ENCODE measurements at regions not wholly inside any gene's neighbourhood (a gene's known extent, or its start where the extent isn't known, plus 50 kb on each side); places are given as distances from the start of the nearest gene placed in this dataset.

DNA sequence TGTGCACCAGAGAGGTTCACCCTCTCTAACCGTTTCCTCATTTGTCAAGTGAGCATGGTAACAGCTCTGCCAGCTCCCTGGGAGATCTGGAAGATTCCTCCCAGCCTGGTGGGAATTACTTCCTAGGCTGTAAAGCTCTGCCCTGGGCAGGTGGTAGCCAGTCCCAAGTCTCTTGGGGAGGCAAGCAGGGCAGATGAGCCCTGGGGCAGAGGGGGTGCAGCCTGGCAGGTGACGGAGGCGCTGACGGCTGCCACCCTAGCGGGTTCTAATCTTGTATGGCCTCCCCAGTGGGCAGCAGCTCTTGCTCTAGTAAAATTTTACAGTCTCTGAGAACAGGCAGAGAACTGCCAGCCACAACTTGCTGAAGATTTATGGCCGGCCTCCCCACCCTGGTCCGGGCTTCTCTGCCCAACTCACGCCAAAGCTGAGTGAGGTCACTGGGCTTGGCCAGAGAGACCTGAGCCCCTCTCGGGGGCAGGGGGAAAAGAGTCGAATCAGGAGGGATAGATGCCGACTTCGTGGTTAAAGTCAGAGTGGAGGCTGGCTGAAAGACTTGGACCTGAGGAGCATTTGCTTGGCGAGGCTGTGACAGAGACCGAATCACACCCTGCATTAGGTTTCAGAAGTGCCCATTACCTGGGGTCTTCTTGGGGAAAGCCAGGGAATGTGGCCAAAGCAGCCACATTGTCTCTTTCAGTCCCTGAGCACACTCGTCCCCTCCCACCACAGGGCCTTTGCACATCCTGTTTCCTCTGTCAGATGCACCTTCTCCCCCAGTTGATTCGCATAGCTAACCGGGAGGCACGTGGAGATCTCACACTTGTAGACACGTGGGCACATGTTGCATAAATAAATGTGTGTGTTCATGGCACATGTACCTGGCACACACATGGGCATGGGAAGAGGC, 188.2 kb downstream of the MN1 start:
- DNase-seq (ENCODE audit: low read depth, low spot score) (no peak), FAIRE-seq (no peak)
- TF ChIP-seq, protein P1, sequence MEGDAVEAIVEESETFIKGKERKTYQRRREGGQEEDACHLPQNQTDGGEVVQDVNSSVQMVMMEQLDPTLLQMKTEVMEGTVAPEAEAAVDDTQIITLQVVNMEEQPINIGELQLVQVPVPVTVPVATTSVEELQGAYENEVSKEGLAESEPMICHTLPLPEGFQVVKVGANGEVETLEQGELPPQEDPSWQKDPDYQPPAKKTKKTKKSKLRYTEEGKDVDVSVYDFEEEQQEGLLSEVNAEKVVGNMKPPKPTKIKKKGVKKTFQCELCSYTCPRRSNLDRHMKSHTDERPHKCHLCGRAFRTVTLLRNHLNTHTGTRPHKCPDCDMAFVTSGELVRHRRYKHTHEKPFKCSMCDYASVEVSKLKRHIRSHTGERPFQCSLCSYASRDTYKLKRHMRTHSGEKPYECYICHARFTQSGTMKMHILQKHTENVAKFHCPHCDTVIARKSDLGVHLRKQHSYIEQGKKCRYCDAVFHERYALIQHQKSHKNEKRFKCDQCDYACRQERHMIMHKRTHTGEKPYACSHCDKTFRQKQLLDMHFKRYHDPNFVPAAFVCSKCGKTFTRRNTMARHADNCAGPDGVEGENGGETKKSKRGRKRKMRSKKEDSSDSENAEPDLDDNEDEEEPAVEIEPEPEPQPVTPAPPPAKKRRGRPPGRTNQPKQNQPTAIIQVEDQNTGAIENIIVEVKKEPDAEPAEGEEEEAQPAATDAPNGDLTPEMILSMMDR (optimal IDR thresholded peaks at IDR 0.05 in 1 of 3, IDR thresholded peaks at IDR 0.05 in 1 of 3, conservative IDR thresholded peaks at IDR 0.05 in 1 of 3; ENCODE audit: extremely low read depth in 1 of 3, insufficient read depth in 2 of 3, low read length in 3 of 3), result no peak
- TF ChIP-seq EZH2 (IDR thresholded peaks at IDR 0.05; ENCODE audit: low read length), result no peak
- Histone ChIP-seq H3K27ac (ENCODE audit: control insufficient read depth, insufficient read depth, low read length) (no peak overlapping the region), H3K79me2 (ENCODE audit: control insufficient read depth, insufficient read depth, low read length) (no peaks in the 10 kb centered on the region), H3K36me3 (ENCODE audit: control insufficient read depth in 2 of 2, extremely low read depth in 1 of 2, insufficient read depth in 2 of 2, low read length in 2 of 2) (no peaks in the 10 kb centered on the region), H3K9me3 (ENCODE audit: control insufficient read depth, low read depth, low read length) (no peaks in the 10 kb centered on the region), H3K9ac (ENCODE audit: control insufficient read depth, extremely low read depth, insufficient read depth, low read length) (no peak overlapping the region), H2AFZ (ENCODE audit: control insufficient read depth, low read length) (no peak overlapping the region), H3K9me1 (ENCODE audit: control insufficient read depth, extremely low read depth, insufficient read depth, low read length) (no peaks in the 10 kb centered on the region), H3K27me3 (ENCODE audit: control insufficient read depth, extremely low read depth, insufficient read depth, low read length) (peaks cover 10% of the 10 kb centered on the region), H3K4me1 (ENCODE audit: control insufficient read depth, extremely low read depth, insufficient read depth, low read length) (no peaks in the 10 kb centered on the region), H3K4me3 (ENCODE audit: control insufficient read depth in 2 of 3, extremely low read depth in 1 of 3, insufficient read depth in 2 of 3, low read depth in 1 of 3, low read length in 3 of 3) (no peak overlapping the region), H4K20me1 (ENCODE audit: control insufficient read depth, extremely low read depth, insufficient read depth, low read length) (no peaks in the 10 kb centered on the region), H3K4me2 (ENCODE audit: control insufficient read depth, extremely low read depth, insufficient read depth, low read depth, low read length) (no peak overlapping the region)
- dilution Hi-C loops (cut with MboI; ENCODE audit: extremely low pct_ligation_motif_present, low sequenced_read_pairs), result no loop called here

DNA sequence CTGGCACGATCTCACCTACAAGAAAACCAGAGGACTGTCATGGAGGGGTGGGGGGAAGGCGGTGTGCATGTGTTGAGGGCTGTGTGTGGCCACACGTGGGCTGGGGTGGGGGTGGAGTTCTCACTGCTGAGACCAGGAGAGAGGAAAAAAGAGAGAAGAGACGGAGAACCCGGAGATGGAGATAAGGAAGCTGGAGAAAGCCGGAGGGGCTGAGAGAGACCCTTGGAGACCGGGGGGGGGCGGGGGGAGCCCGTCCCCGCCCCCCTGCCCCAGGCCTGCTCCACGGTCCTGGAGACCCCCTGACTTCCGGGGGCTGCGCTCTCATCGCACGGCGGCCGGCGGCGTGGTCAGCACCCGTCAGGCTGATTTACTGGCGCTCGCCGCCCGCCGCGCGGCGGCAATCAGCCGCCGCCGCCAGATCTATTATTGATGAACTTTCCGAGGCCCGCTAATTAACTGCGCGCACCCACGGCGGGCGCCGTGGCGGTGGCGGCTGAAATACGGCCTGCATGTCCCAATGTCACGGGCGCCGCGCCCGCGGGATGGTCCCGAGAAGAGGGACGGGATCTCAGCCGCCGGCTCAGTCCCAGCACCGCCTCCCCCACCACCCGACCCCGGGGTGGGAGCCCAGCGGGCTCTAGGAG, 187.4 kb downstream of the MN1 start:
- DNase-seq (ENCODE audit: low read depth, low spot score) (no peak), FAIRE-seq (no peak)
- no peaks in the 10 kb centered on the region for H4K20me1 ChIP-seq (ENCODE audit: control insufficient read depth, extremely low read depth, insufficient read depth, low read length)
- H3K27ac ChIP-seq (ENCODE audit: control insufficient read depth, insufficient read depth, low read length), result no peak overlapping the region
- no peaks in the 10 kb centered on the region for H3K36me3 ChIP-seq (ENCODE audit: control insufficient read depth in 2 of 2, extremely low read depth in 1 of 2, insufficient read depth in 2 of 2, low read length in 2 of 2)
- no peak overlapping the region for H3K9ac ChIP-seq (ENCODE audit: control insufficient read depth, extremely low read depth, insufficient read depth, low read length)
- no peak overlapping the region for H2AFZ ChIP-seq (ENCODE audit: control insufficient read depth, low read length)
- H3K9me1 ChIP-seq (ENCODE audit: control insufficient read depth, extremely low read depth, insufficient read depth, low read length), result no peaks in the 10 kb centered on the region
- peaks cover 10% of the 10 kb centered on the region for H3K27me3 ChIP-seq (ENCODE audit: control insufficient read depth, extremely low read depth, insufficient read depth, low read length)
- H3K9me3 ChIP-seq (ENCODE audit: control insufficient read depth, low read depth, low read length), result no peaks in the 10 kb centered on the region
- H3K4me1 ChIP-seq (ENCODE audit: control insufficient read depth, extremely low read depth, insufficient read depth, low read length), result no peaks in the 10 kb centered on the region
- dilution Hi-C loops (cut with MboI; ENCODE audit: extremely low pct_ligation_motif_present, low sequenced_read_pairs), result no loop called here
- no peak overlapping the region for H3K4me3 ChIP-seq (ENCODE audit: control insufficient read depth in 2 of 3, extremely low read depth in 1 of 3, insufficient read depth in 2 of 3, low read depth in 1 of 3, low read length in 3 of 3)
- H3K4me2 ChIP-seq (ENCODE audit: control insufficient read depth, extremely low read depth, insufficient read depth, low read depth, low read length), result peak overlapping the region; percentile 42
- TF ChIP-seq, protein P1 (optimal IDR thresholded peaks at IDR 0.05 in 1 of 3, IDR thresholded peaks at IDR 0.05 in 1 of 3, conservative IDR thresholded peaks at IDR 0.05 in 1 of 3; ENCODE audit: extremely low read depth in 1 of 3, insufficient read depth in 2 of 3, low read length in 3 of 3), result no peak
- no peak for TF ChIP-seq EZH2 (IDR thresholded peaks at IDR 0.05; ENCODE audit: low read length)
- no peaks in the 10 kb centered on the region for H3K79me2 ChIP-seq (ENCODE audit: control insufficient read depth, insufficient read depth, low read length)

Data from keratinocyte (primary cell).